ENCODE measurements at regions not wholly inside any gene's neighbourhood (a gene's known extent, or its start where the extent isn't known, plus 50 kb on each side); places are given as distances from the start of the nearest gene placed in this dataset.

- no peak overlapping the region for H3K4me3 Mint-ChIP-seq
- H3K27me3 Mint-ChIP-seq = peaks cover 7 to 27% of the 10 kb centered on the region in 2 donors
- no peaks in the 10 kb centered on the region for H3K4me1 Mint-ChIP-seq (ENCODE audit: low read depth in 2 of 2)
- ATAC-seq (replicated peaks) = no peak
- H3K36me3 Mint-ChIP-seq (ENCODE audit: insufficient read depth) = no peaks in the 10 kb centered on the region
- H3K9me3 Mint-ChIP-seq = peaks cover 0 to 6% of the 10 kb centered on the region in 2 donors
- no peak for DNase-seq
- H3K27ac Mint-ChIP-seq = no peak overlapping the region
Measured at GRCh38 chr6:90913266-90913960, 326.5 kb upstream of the MAP3K7 start.

GRCh38 chr6:90911642-90912041 is 324.8 kb upstream of the MAP3K7 start:
- no peaks in the 10 kb centered on the region for H3K4me1 Mint-ChIP-seq (ENCODE audit: low read depth in 2 of 2)
- no peak overlapping the region for H3K4me3 Mint-ChIP-seq
- DNase-seq (no peak), ATAC-seq (replicated peaks) (no peak)
- no peaks in the 10 kb centered on the region for H3K36me3 Mint-ChIP-seq (ENCODE audit: insufficient read depth)
- peaks cover 7 to 27% of the 10 kb centered on the region in 2 donors for H3K27me3 Mint-ChIP-seq
- peaks cover 0 to 6% of the 10 kb centered on the region in 2 donors for H3K9me3 Mint-ChIP-seq
- H3K27ac Mint-ChIP-seq = no peak overlapping the region

- H3K4me1 Mint-ChIP-seq (ENCODE audit: low read depth in 2 of 2) = no peaks in the 10 kb centered on the region
Measured at GRCh38 chr6:90910893-90911292, 324.0 kb upstream of the MAP3K7 start.

GRCh38 chr6:90907931-90908655 is 321.2 kb upstream of the MAP3K7 start:
- peaks cover 0 to 2% of the 10 kb centered on the region in 2 donors for H3K9me3 Mint-ChIP-seq
- no peak for ATAC-seq (replicated peaks)

More at GRCh38 chr6:90910893-90911292, 324.0 kb upstream of the MAP3K7 start:
- DNase-seq = no peak
- peaks cover 0 to 6% of the 10 kb centered on the region in 2 donors for H3K9me3 Mint-ChIP-seq
- H3K27ac Mint-ChIP-seq = no peak overlapping the region
- peaks cover 7 to 20% of the 10 kb centered on the region in 2 donors for H3K27me3 Mint-ChIP-seq
- no peaks in the 10 kb centered on the region for H3K36me3 Mint-ChIP-seq (ENCODE audit: insufficient read depth)
- no peak overlapping the region for H3K4me3 Mint-ChIP-seq
- ATAC-seq (replicated peaks) = no peak

GRCh38 chr6:90905351-90905750 is 318.5 kb upstream of the MAP3K7 start:
- Mint-ChIP-seq H3K27ac (no peak overlapping the region), H3K36me3 (ENCODE audit: insufficient read depth) (no peaks in the 10 kb centered on the region), H3K9me3 (peaks cover 0 to 2% of the 10 kb centered on the region in 2 donors), H3K4me3 (no peak overlapping the region), H3K4me1 (ENCODE audit: low read depth in 2 of 2) (no peaks in the 10 kb centered on the region), H3K27me3 (no peaks in the 10 kb centered on the region)
- DNase-seq (no peak), ATAC-seq (replicated peaks) (no peak)

More at GRCh38 chr6:90907931-90908655, 321.2 kb upstream of the MAP3K7 start:
- H3K27ac Mint-ChIP-seq = no peak overlapping the region
- H3K36me3 Mint-ChIP-seq (ENCODE audit: insufficient read depth) = no peaks in the 10 kb centered on the region
- no peaks in the 10 kb centered on the region for H3K4me1 Mint-ChIP-seq (ENCODE audit: low read depth in 2 of 2)
- DNase-seq = no peak
- no peaks in the 10 kb centered on the region for H3K27me3 Mint-ChIP-seq
- no peak overlapping the region for H3K4me3 Mint-ChIP-seq

- Mint-ChIP-seq H3K9me3 (no peaks in the 10 kb centered on the region), H3K4me1 (ENCODE audit: low read depth in 2 of 2) (no peaks in the 10 kb centered on the region), H3K36me3 (ENCODE audit: insufficient read depth) (no peaks in the 10 kb centered on the region), H3K27ac (no peak overlapping the region), H3K4me3 (no peak overlapping the region), H3K27me3 (peaks cover 0 to under 1% of the 10 kb centered on the region in 2 donors)
- no peak for DNase-seq
- no peak for ATAC-seq (replicated peaks)
Measured at GRCh38 chr6:90900034-90900433, 313.2 kb upstream of the MAP3K7 start.

GRCh38 chr6:90898763-90899162 is 311.9 kb upstream of the MAP3K7 start:
- Mint-ChIP-seq H3K9me3 (no peaks in the 10 kb centered on the region), H3K4me3 (no peak overlapping the region), H3K27me3 (peaks cover 0 to 5% of the 10 kb centered on the region in 2 donors), H3K27ac (no peak overlapping the region), H3K36me3 (ENCODE audit: insufficient read depth) (no peaks in the 10 kb centered on the region), H3K4me1 (ENCODE audit: low read depth in 2 of 2) (no peaks in the 10 kb centered on the region)
- DNase-seq (no peak), ATAC-seq (replicated peaks) (no peak)

GRCh38 chr6:90896075-90896547 is 309.2 kb upstream of the MAP3K7 start:
- Mint-ChIP-seq H3K27ac (no peak overlapping the region), H3K4me3 (no peak overlapping the region), H3K4me1 (ENCODE audit: low read depth in 2 of 2) (no peaks in the 10 kb centered on the region), H3K9me3 (no peaks in the 10 kb centered on the region), H3K27me3 (peaks cover 0 to 5% of the 10 kb centered on the region in 2 donors), H3K36me3 (ENCODE audit: insufficient read depth) (no peaks in the 10 kb centered on the region)
- DNase-seq (no peak), ATAC-seq (replicated peaks) (no peak)

GRCh38 chr6:90895299-90896074 is 308.6 kb upstream of the MAP3K7 start:
- Mint-ChIP-seq H3K36me3 (ENCODE audit: insufficient read depth) (no peaks in the 10 kb centered on the region), H3K9me3 (no peaks in the 10 kb centered on the region)
- no peak for ATAC-seq (replicated peaks)

GRCh38 chr6:90894285-90895130 is 307.6 kb upstream of the MAP3K7 start:
- no peak overlapping the region for H3K27ac Mint-ChIP-seq
- peaks cover 0 to 5% of the 10 kb centered on the region in 2 donors for H3K27me3 Mint-ChIP-seq
- no peaks in the 10 kb centered on the region for H3K9me3 Mint-ChIP-seq
- no peaks in the 10 kb centered on the region for H3K4me1 Mint-ChIP-seq (ENCODE audit: low read depth in 2 of 2)
- no peaks in the 10 kb centered on the region for H3K36me3 Mint-ChIP-seq (ENCODE audit: insufficient read depth)
- DNase-seq (no peak), ATAC-seq (replicated peaks) (no peak)
- H3K4me3 Mint-ChIP-seq = no peak overlapping the region

More at GRCh38 chr6:90895299-90896074, 308.6 kb upstream of the MAP3K7 start:
- peaks cover 0 to 5% of the 10 kb centered on the region in 2 donors for H3K27me3 Mint-ChIP-seq
- no peak overlapping the region for H3K27ac Mint-ChIP-seq
- DNase-seq = no peak
- no peaks in the 10 kb centered on the region for H3K4me1 Mint-ChIP-seq (ENCODE audit: low read depth in 2 of 2)
- H3K4me3 Mint-ChIP-seq = no peak overlapping the region

GRCh38 chr6:90893400-90893799 is 306.5 kb upstream of the MAP3K7 start:
- H3K27me3 Mint-ChIP-seq = peaks cover 0 to 5% of the 10 kb centered on the region in 2 donors
- no peaks in the 10 kb centered on the region for H3K9me3 Mint-ChIP-seq
- no peak overlapping the region for H3K4me3 Mint-ChIP-seq
- no peaks in the 10 kb centered on the region for H3K36me3 Mint-ChIP-seq (ENCODE audit: insufficient read depth)
- no peaks in the 10 kb centered on the region for H3K4me1 Mint-ChIP-seq (ENCODE audit: low read depth in 2 of 2)
- H3K27ac Mint-ChIP-seq = no peak overlapping the region
- no peak for ATAC-seq (replicated peaks)
- no peak for DNase-seq

GRCh38 chr6:90892271-90892670 is 305.4 kb upstream of the MAP3K7 start:
- Mint-ChIP-seq H3K4me3 (no peak overlapping the region), H3K36me3 (ENCODE audit: insufficient read depth) (no peaks in the 10 kb centered on the region), H3K27ac (no peak overlapping the region), H3K9me3 (no peaks in the 10 kb centered on the region), H3K27me3 (peaks cover 0 to 14% of the 10 kb centered on the region in 2 donors), H3K4me1 (ENCODE audit: low read depth in 2 of 2) (no peaks in the 10 kb centered on the region)
- no peak for ATAC-seq (replicated peaks)
- DNase-seq = no peak

GRCh38 chr6:90891355-90891754 is 304.5 kb upstream of the MAP3K7 start:
- ATAC-seq (replicated peaks) = no peak
- DNase-seq = no peak
- no peaks in the 10 kb centered on the region for H3K4me1 Mint-ChIP-seq (ENCODE audit: low read depth in 2 of 2)
- H3K9me3 Mint-ChIP-seq = no peaks in the 10 kb centered on the region
- no peak overlapping the region for H3K27ac Mint-ChIP-seq
- no peak overlapping the region for H3K4me3 Mint-ChIP-seq
- no peaks in the 10 kb centered on the region for H3K36me3 Mint-ChIP-seq (ENCODE audit: insufficient read depth)
- H3K27me3 Mint-ChIP-seq = peaks cover 0 to 15% of the 10 kb centered on the region in 2 donors

Measured in effector memory CD8-positive, alpha-beta T cell (primary cell).